Kidney epithelial cell (primary cell): ENCODE measurements at regions not wholly inside any gene's neighbourhood (a gene's known extent, or its start where the extent isn't known, plus 50 kb on each side); places are given as distances from the start of the nearest gene placed in this dataset.

Experiments
- DNase-seq: peaks from one replicate; pipeline ENCODE4 v3.0.0-alpha.2; 2010; ENCODE audit warnings: low read depth
- H3K27me3 ChIP-seq: 2 replicates; pipeline ENCODE4 v1.6.0; 2011; ENCODE audit warnings: low read length; ENCODE audit not compliant: control insufficient read depth, insufficient read depth
- H3K36me3 ChIP-seq: 2 replicates; pipeline ENCODE4 v1.5.1; 2011; ENCODE audit warnings: low read length; ENCODE audit not compliant: control insufficient read depth, insufficient read depth
- H3K4me3 ChIP-seq: 2 replicates; pipeline ENCODE4 v1.5.1; 2011; ENCODE audit warnings: low read depth, mild to moderate bottlenecking, control low read depth, low read length
- TF ChIP-seq, protein P1 (sequence below): IDR thresholded peaks from 2 replicates; pipeline ENCODE4 v1.5.1; 2011; ENCODE audit warnings: mild to moderate bottlenecking, moderate library complexity, low read length, control low read depth, inconsistent platforms; ENCODE audit not compliant: insufficient read depth, poor library complexity, severe bottlenecking

DNA sequence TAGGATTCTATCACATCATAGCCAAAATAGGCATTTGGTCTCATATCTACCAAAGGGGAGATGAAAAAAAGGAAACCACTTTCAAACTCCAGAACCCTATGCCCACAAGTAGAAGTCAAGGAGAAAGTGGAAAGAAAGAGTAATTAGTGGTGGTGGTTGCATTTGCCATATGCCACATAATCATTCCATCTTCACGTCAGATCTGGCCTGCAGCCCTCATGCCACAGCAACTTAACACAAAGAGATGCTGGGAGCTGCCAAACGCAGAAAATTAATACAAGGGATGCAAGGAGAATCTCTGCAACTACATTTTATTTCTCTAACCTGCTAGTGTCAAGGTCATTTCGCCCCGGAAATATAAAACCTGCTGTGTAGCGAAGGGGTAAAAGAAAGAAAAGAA is 148.6 kb upstream of the FOXN3 start:
- DNase-seq = no peak
- Histone ChIP-seq H3K4me3 (no peak overlapping the region), H3K36me3 (no peaks in the 10 kb centered on the region), H3K27me3 (no peaks in the 10 kb centered on the region)
- TF ChIP-seq, protein P1, sequence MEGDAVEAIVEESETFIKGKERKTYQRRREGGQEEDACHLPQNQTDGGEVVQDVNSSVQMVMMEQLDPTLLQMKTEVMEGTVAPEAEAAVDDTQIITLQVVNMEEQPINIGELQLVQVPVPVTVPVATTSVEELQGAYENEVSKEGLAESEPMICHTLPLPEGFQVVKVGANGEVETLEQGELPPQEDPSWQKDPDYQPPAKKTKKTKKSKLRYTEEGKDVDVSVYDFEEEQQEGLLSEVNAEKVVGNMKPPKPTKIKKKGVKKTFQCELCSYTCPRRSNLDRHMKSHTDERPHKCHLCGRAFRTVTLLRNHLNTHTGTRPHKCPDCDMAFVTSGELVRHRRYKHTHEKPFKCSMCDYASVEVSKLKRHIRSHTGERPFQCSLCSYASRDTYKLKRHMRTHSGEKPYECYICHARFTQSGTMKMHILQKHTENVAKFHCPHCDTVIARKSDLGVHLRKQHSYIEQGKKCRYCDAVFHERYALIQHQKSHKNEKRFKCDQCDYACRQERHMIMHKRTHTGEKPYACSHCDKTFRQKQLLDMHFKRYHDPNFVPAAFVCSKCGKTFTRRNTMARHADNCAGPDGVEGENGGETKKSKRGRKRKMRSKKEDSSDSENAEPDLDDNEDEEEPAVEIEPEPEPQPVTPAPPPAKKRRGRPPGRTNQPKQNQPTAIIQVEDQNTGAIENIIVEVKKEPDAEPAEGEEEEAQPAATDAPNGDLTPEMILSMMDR = no peak

DNA sequence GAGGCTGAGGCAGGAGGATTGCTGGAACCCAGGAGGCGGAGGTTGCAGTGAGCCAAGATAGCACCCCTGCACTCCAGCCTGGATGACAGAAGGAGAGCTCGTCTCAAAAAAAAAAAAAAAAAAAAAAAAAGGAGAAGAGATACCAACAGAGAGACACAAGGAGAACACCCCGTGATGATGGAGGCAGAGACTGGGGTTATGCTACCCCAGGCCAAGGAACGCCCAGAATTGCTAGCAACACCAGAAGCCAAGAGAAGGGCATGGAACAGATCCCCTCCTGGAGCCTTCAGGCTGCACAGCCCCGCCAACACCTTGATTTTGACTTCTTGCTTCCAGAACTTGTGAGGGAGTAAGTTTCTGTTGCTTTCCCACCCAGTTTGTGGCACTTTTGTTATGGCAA is 148.0 kb upstream of the FOXN3 start:
- Histone ChIP-seq H3K36me3 (no peaks in the 10 kb centered on the region), H3K4me3 (no peak overlapping the region), H3K27me3 (no peaks in the 10 kb centered on the region)
- TF ChIP-seq, protein P1 = no peak
- no peak for DNase-seq

DNA sequence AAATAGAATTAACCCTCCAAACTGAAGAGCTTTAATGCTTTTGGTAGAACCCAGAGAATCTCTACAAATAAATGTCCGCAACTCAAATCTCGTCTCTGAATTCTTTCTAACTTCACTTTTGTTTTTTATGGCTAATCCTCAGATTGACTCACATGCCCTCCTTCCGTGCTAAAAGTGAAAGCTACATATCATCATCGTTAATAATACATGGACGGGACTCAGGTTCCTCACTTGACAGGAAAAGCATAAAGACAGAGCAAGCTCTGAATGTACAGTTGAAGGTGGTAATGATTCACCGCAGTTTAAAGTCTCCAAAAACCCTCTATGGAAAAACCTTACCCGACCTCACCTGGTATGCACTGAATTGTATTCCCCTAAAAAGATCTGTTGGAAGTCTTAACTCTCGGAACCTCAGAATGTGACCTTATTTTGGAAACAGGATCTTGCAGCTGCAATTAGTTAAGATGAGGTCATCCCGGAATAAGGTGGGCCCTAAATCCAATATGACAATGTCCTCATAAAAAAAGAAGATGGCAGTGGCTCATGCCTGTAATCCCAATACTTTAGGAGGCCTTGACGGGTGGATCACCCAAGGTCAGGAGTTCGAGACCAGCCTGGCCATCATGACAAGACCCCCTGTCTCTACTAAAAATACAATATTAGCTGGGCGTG is 147.4 kb upstream of the FOXN3 start:
- DNase-seq = no peak
- H3K4me3 ChIP-seq = no peak overlapping the region

DNA sequence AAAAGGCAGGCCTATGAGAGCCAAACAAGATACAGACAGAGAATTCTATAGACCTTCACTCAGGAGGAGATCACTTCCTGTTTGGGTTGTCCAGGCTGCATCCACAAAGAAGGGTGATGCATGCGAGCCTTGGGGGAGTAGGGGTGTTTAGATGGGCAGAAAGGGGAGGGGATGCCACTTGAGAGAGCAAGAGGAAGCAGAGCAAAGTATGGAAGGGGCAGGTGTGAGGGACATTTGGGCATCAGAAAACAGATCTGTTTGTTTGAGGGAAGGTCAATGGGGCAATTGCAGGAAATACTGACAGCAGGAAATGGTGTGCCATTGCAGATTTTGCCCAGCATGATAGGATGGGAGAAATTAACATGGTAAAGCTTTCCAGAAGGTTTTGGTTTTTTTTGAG is 146.4 kb upstream of the FOXN3 start:
- Histone ChIP-seq H3K4me3 (no peak overlapping the region), H3K27me3 (no peaks in the 10 kb centered on the region), H3K36me3 (no peaks in the 10 kb centered on the region)
- DNase-seq = no peak
- TF ChIP-seq, protein P1 = no peak

More for the DNA sequence above, 147.4 kb upstream of the FOXN3 start:
- TF ChIP-seq, protein P1 = no peak
- no peaks in the 10 kb centered on the region for H3K36me3 ChIP-seq
- no peaks in the 10 kb centered on the region for H3K27me3 ChIP-seq

DNA sequence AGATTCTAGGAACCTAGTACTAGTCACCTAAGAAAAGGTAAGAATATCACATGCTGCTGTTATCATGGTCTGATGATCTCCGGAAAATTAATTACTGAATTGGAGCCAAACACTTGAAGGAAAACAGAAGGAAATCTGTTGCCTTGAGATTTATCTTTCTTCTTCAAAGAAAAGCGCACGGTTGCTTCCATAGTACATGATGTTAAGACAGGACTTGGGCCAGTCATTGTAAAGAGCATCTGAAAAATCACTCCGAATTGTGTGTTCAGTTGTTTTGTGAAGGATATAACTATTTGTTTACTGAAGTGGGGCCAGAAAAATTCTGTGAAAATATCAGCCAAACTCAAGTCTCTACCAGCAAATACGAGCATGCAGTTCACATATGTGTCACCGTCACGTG is 134.9 kb upstream of the FOXN3 start:
- TF ChIP-seq, protein P1 = no peak
- no peaks in the 10 kb centered on the region for H3K36me3 ChIP-seq
- no peak overlapping the region for H3K4me3 ChIP-seq
- DNase-seq = no peak
- no peaks in the 10 kb centered on the region for H3K27me3 ChIP-seq

DNA sequence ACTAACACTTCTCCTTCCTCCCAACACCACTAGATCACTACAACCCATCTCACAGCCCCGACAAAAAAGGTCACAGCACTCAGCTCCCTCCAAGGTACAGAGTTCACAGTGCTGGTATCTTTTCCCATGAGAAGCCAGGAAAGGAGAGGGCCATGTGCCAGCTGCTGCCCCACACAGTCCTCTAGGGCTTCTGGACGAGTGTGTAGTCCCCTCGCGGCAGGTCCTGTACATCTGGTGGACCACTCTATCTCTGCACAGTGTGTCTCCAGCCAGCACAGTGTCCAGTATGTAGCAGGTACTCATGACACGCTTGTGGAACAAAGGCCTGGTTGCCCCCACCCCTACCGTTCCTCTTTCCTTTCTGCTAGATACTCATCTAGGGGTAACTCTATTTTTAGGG is 134.4 kb upstream of the FOXN3 start:
- no peaks in the 10 kb centered on the region for H3K27me3 ChIP-seq
- H3K4me3 ChIP-seq = no peak overlapping the region
- H3K36me3 ChIP-seq = no peaks in the 10 kb centered on the region
- no peak for DNase-seq
- TF ChIP-seq, protein P1 = no peak
